Endothelial cell of umbilical vein (primary cell): ENCODE measurements at regions not wholly inside any gene's neighbourhood (a gene's known extent, or its start where the extent isn't known, plus 50 kb on each side); places are given as distances from the start of the nearest gene placed in this dataset.

ENCODE experiments used
- BruUV-seq: library from RNA; stranded (reverse); fragments of 400-500 nt; replicated peaks from 2 replicates; lab custom pipeline; 2021; lab: Mats Ljungman, UMichigan
- CTCF ChIA-PET: fragments of 300-600, 350-600 bp; sonication (Branson Sonifier 250); formaldehyde crosslinking; loops from one replicate; lab custom pipeline; 2021; ENCODE audit warnings: antibody characterized with exemption, inconsistent platforms; lab: Charles Lee
- POLR2A ChIA-PET: fragments of 300-600, 350-600 bp; sonication (Branson Sonifier 250); formaldehyde crosslinking; loops from one replicate; lab custom pipeline; 2021; ENCODE audit warnings: antibody characterized with exemption, inconsistent platforms; lab: Charles Lee
- DNase-seq: peaks from one replicate; pipeline ENCODE4 v3.0.0-alpha.2; 2011; ENCODE audit warnings: low read depth, low spot score
- FAIRE-seq: peaks from 2 replicates; lab custom pipeline; 2011; peaks lifted over from hg19 to GRCh38; lab: Jason Lieb, UNC
- H2AFZ ChIP-seq: 2 replicates; pipeline ENCODE4 v1.6.0; 2012; ENCODE audit warnings: low read depth, low read length, control low read depth, inconsistent platforms
- H3K27ac ChIP-seq: 2 replicates; pipeline ENCODE4 v1.5.1; 2011; ENCODE audit warnings: low read depth, mild to moderate bottlenecking, control low read depth, low read length, moderate library complexity; ENCODE audit not compliant: insufficient read depth
- H3K27me3 ChIP-seq, 2 experiments: 2 replicates each; pipeline versions ENCODE4 v1.6.0 to v1.6.1; 2011; ENCODE audit warnings: low read length in 2 of 2, mixed read lengths in 1 of 2; ENCODE audit not compliant: control insufficient read depth in 2 of 2, insufficient read depth in 2 of 2
- H3K36me3 ChIP-seq, 2 experiments: 2 replicates in 1 of 2; 3 replicates in 1 of 2; pipeline ENCODE4 v1.5.1; 2011; ENCODE audit warnings: low read length in 2 of 2, mild to moderate bottlenecking in 1 of 2, moderate library complexity in 1 of 2; ENCODE audit not compliant: control insufficient read depth in 2 of 2, insufficient read depth in 2 of 2; ENCODE audit errors: extremely low read depth in 1 of 2
- H3K4me1 ChIP-seq: 3 replicates; pipeline ENCODE4 v1.5.1; 2011; ENCODE audit warnings: mild to moderate bottlenecking, low read length; ENCODE audit not compliant: control insufficient read depth, insufficient read depth; ENCODE audit errors: extremely low read depth
- H3K4me2 ChIP-seq: 2 replicates; pipeline ENCODE4 v1.6.1; 2011; ENCODE audit warnings: low read length, control low read depth, mixed read lengths; ENCODE audit not compliant: insufficient read depth
- H3K4me3 ChIP-seq, 3 experiments: fragments of 200-600 bp in 1 of 3; sonication (generic), shearing (Covaris generic) in 1 of 3; replicated peaks in 1 of 3; 2 replicates each; pipeline ENCODE4 v1.5.1; 2011 to 2016; ENCODE audit warnings: control low read depth in 3 of 3, low read length in 3 of 3, mild to moderate bottlenecking in 2 of 3, inconsistent platforms in 1 of 3, low read depth in 1 of 3, moderate library complexity in 1 of 3; ENCODE audit not compliant: insufficient read depth in 1 of 3
- H3K79me2 ChIP-seq: 2 replicates; pipeline ENCODE4 v1.6.0; 2012; ENCODE audit warnings: low read length, inconsistent platforms; ENCODE audit not compliant: control insufficient read depth, insufficient read depth
- H3K9ac ChIP-seq: replicated peaks from 2 replicates; pipeline ENCODE3; 2011; ENCODE audit warnings: low read length, control low read depth; ENCODE audit not compliant: insufficient read depth; ENCODE audit errors: extremely low read depth
- H3K9me1 ChIP-seq: replicated peaks from 3 replicates; pipeline ENCODE4 v1.6.0; 2011; ENCODE audit warnings: mild to moderate bottlenecking, low read length; ENCODE audit not compliant: control insufficient read depth, insufficient read depth; ENCODE audit errors: extremely low read depth
- H3K9me3 ChIP-seq: replicated peaks from 2 replicates; pipeline ENCODE4 v1.5.1; 2012; ENCODE audit warnings: low read length, inconsistent platforms; ENCODE audit not compliant: control insufficient read depth, insufficient read depth
- H4K20me1 ChIP-seq: replicated peaks from 2 replicates; pipeline ENCODE3; 2011; ENCODE audit warnings: mild to moderate bottlenecking, low read length; ENCODE audit not compliant: control insufficient read depth, insufficient read depth; ENCODE audit errors: extremely low read depth
- EZH2 ChIP-seq: IDR thresholded peaks from 2 replicates; pipeline ENCODE4 v1.6.1; 2012; ENCODE audit warnings: borderline replicate concordance, low read depth, mild to moderate bottlenecking, moderate library complexity, low read length, inconsistent platforms; ENCODE audit not compliant: severe bottlenecking
- FOS ChIP-seq: IDR thresholded peaks from 2 replicates; pipeline ENCODE4 v1.6.1; 2011; ENCODE audit warnings: mild to moderate bottlenecking, low read length, moderate library complexity, borderline replicate concordance; ENCODE audit not compliant: insufficient read depth
- GATA2 ChIP-seq: IDR thresholded peaks from 2 replicates; pipeline ENCODE4 v1.7.0; 2011; ENCODE audit warnings: low read depth, mild to moderate bottlenecking, moderate library complexity, mixed read lengths, low read length; ENCODE audit not compliant: insufficient read length, insufficient read depth
- JUN ChIP-seq: IDR thresholded peaks from 2 replicates; pipeline ENCODE4 v1.6.1; 2011; ENCODE audit warnings: borderline replicate concordance, low read depth; ENCODE audit not compliant: insufficient read length, insufficient read depth
- MAX ChIP-seq: IDR thresholded peaks from 2 replicates; pipeline ENCODE4 v1.6.1; 2011; ENCODE audit not compliant: insufficient read depth, insufficient read length
- MYC ChIP-seq: IDR thresholded peaks from one replicate; pipeline ENCODE4 v1.6.1; 2011; ENCODE audit warnings: mild to moderate bottlenecking, low read depth, low read length
- POLR2A ChIP-seq: IDR thresholded peaks from 2 replicates; pipeline ENCODE4 v1.6.1; 2012; ENCODE audit warnings: low read depth, mild to moderate bottlenecking, control low read depth, low read length
- POLR2AphosphoS5 ChIP-seq: IDR thresholded peaks from 2 replicates; pipeline ENCODE4 v1.6.1; 2012; ENCODE audit warnings: low read depth, mild to moderate bottlenecking, control low read depth, low read length, moderate library complexity; ENCODE audit not compliant: insufficient read depth
- dilution Hi-C: fragments of 300-500 bp; cut with MboI; formaldehyde crosslinking; loops from one replicate; pipeline ENCODE4 v1.15.0; 2019; ENCODE audit warnings: low sequenced_read_pairs; ENCODE audit not compliant: extremely low pct_ligation_motif_present
- intact Hi-C: fragments of 100-400 bp; cut with micrococcal nuclease; formaldehyde crosslinking; loops from one replicate; pipeline ENCODE4 v1.10.0; 2022

- Histone ChIP-seq H3K79me2 (no peaks in the 10 kb centered on the region), H3K9me1 (no peaks in the 10 kb centered on the region), H3K27me3 (no peaks in the 10 kb centered on the region), H3K4me3 (no peak overlapping the region), H3K9me3 (peaks cover 1% of the 10 kb centered on the region), H3K36me3 (no peaks in the 10 kb centered on the region), H3K4me1 (no peaks in the 10 kb centered on the region), H3K9ac (no peak overlapping the region), H3K4me2 (no peak overlapping the region), H3K27ac (no peak overlapping the region), H2AFZ (no peak overlapping the region), H4K20me1 (no peaks in the 10 kb centered on the region)
- TF ChIP-seq GATA2 = no peak
- TF ChIP-seq POLR2A = no peak
- no peak for TF ChIP-seq MYC
- TF ChIP-seq FOS = no peak
- no peak for TF ChIP-seq EZH2
- no peak for TF ChIP-seq POLR2AphosphoS5
- no peak for TF ChIP-seq MAX
- no peak for TF ChIP-seq JUN
- dilution Hi-C loops = no loop called here
- POLR2A ChIA-PET = no interaction called here
- intact Hi-C loops = no loop called here
- DNase-seq (no peak), FAIRE-seq (no peak)
- CTCF ChIA-PET = no interaction called here
- BruUV-seq = no TSS peak
Observed at GRCh38 chr12:73656375-73656774, 881.3 kb upstream of the ATXN7L3B start.

DNA sequence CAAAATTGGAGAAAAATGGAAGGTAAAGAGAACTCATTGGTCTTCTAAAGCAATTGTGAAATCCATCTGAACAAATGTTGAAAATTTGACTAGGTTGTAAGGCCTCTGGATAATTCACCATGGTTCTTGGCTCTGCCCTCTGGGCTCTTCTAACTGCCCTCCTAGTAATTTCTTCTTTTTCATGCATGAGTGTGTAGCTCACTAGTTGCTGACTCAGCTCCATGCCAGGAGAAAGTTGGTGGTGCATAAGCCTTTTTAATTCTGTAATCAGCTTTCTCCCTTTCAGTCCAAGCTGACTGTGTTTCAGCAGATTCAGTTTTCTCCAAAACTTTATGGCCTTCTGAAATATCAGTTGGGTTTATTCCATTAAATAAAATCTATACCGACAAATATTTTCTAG, 877.8 kb upstream of the ATXN7L3B start:
- intact Hi-C loops = no loop called here
- ChIA-PET POLR2A (no interaction called here), CTCF (no interaction called here)
- BruUV-seq = no TSS peak
- H4K20me1 ChIP-seq = no peaks in the 10 kb centered on the region
- H3K4me1 ChIP-seq = no peaks in the 10 kb centered on the region
- H3K9me1 ChIP-seq = no peaks in the 10 kb centered on the region
- no peak overlapping the region for H3K27ac ChIP-seq
- FAIRE-seq (no peak), DNase-seq (no peak)
- TF ChIP-seq FOS = no peak
- no peak for TF ChIP-seq GATA2
- no peak for TF ChIP-seq POLR2A
- no peak for TF ChIP-seq MAX
- no peak for TF ChIP-seq MYC
- no peak for TF ChIP-seq JUN
- no peak overlapping the region for H3K9ac ChIP-seq
- no peak overlapping the region for H3K4me2 ChIP-seq
- H3K36me3 ChIP-seq = no peaks in the 10 kb centered on the region
- H3K79me2 ChIP-seq = no peaks in the 10 kb centered on the region
- H2AFZ ChIP-seq = no peak overlapping the region
- dilution Hi-C loops = no loop called here
- no peaks in the 10 kb centered on the region for H3K27me3 ChIP-seq
- no peak overlapping the region for H3K4me3 ChIP-seq
- H3K9me3 ChIP-seq = no peaks in the 10 kb centered on the region
